ENCODE measurements at regions not wholly inside any gene's neighbourhood (a gene's known extent, or its start where the extent isn't known, plus 50 kb on each side); places are given as distances from the start of the nearest gene placed in this dataset.

- H3K27ac ChIP-seq (ENCODE audit: low read depth in 1 of 2, low read length in 2 of 2), result no peak overlapping the region
- no peak overlapping the region for H3K4me3 ChIP-seq (ENCODE audit: low read length in 2 of 2)
- ATAC-seq (ENCODE audit: low FRiP score), result no peak
- H3K36me3 ChIP-seq (ENCODE audit: control insufficient read depth in 1 of 2, insufficient read depth in 2 of 2, low read length in 1 of 2), result no peaks in the 10 kb centered on the region
- H3K4me1 ChIP-seq (ENCODE audit: control insufficient read depth in 1 of 2, insufficient read depth in 2 of 2, low read length in 2 of 2), result no peaks in the 10 kb centered on the region
- H3K27me3 ChIP-seq (ENCODE audit: control insufficient read depth in 1 of 2, insufficient read depth in 2 of 2, low read length in 1 of 2), result no peaks in the 10 kb centered on the region
- 59 to 60% methylated on average over 4 of the region's 4 CpGs for WGBS, 2 donors
- no peak for DNase-seq
- H3K9me3 ChIP-seq (ENCODE audit: control insufficient read depth, low read length), result no peaks in the 10 kb centered on the region
- intact Hi-C loops (cut with DNase I), result no loop called here
Measured at GRCh38 chr2:48912110-48912509, 156.6 kb upstream of the LHCGR start.

- DNase-seq, result no peak
- no peak overlapping the region for H3K27ac ChIP-seq (ENCODE audit: low read depth in 1 of 2, low read length in 2 of 2)
- no peaks in the 10 kb centered on the region for H3K4me1 ChIP-seq (ENCODE audit: control insufficient read depth in 1 of 2, insufficient read depth in 2 of 2, low read length in 2 of 2)
- H3K9me3 ChIP-seq (ENCODE audit: control insufficient read depth, low read length), result no peaks in the 10 kb centered on the region
- no peak for ATAC-seq (ENCODE audit: low FRiP score)
- H3K36me3 ChIP-seq (ENCODE audit: control insufficient read depth in 1 of 2, insufficient read depth in 2 of 2, low read length in 1 of 2), result no peaks in the 10 kb centered on the region
- no peak overlapping the region for H3K4me3 ChIP-seq (ENCODE audit: low read length in 2 of 2)
- intact Hi-C loops (cut with DNase I), result no loop called here
- H3K27me3 ChIP-seq (ENCODE audit: control insufficient read depth in 1 of 2, insufficient read depth in 2 of 2, low read length in 1 of 2), result no peaks in the 10 kb centered on the region
Measured at GRCh38 chr2:48910961-48911360, 155.4 kb upstream of the LHCGR start.

- no peaks in the 10 kb centered on the region for H3K27me3 ChIP-seq (ENCODE audit: control insufficient read depth in 1 of 2, insufficient read depth in 2 of 2, low read length in 1 of 2)
- ATAC-seq (ENCODE audit: low FRiP score) (no peak), DNase-seq (peak in 1 of 2 donors; percentile 49)
- H3K4me3 ChIP-seq (ENCODE audit: low read length in 2 of 2), result no peak overlapping the region
- intact Hi-C loops (cut with DNase I), result no loop called here
- H3K9me3 ChIP-seq (ENCODE audit: control insufficient read depth, low read length), result no peaks in the 10 kb centered on the region
- H3K27ac ChIP-seq (ENCODE audit: low read depth in 1 of 2, low read length in 2 of 2), result no peak overlapping the region
- no peaks in the 10 kb centered on the region for H3K36me3 ChIP-seq (ENCODE audit: control insufficient read depth in 1 of 2, insufficient read depth in 2 of 2, low read length in 1 of 2)
- 68 to 72% methylated on average over 3 of the region's 3 CpGs for WGBS, 2 donors
- H3K4me1 ChIP-seq (ENCODE audit: control insufficient read depth in 1 of 2, insufficient read depth in 2 of 2, low read length in 2 of 2), result no peaks in the 10 kb centered on the region
Measured at GRCh38 chr2:48906633-48907032, 151.1 kb upstream of the LHCGR start.

GRCh38 chr2:48905696-48906095, 150.2 kb upstream of the LHCGR start:
- Histone ChIP-seq H3K27ac (ENCODE audit: low read depth in 1 of 2, low read length in 2 of 2) (no peak overlapping the region), H3K4me1 (ENCODE audit: control insufficient read depth in 1 of 2, insufficient read depth in 2 of 2, low read length in 2 of 2) (no peaks in the 10 kb centered on the region)

GRCh38 chr2:48902521-48902920, 147.0 kb upstream of the LHCGR start:
- WGBS, 2 donors, result 84 to 85% methylated on average over 5 of the region's 5 CpGs
- Histone ChIP-seq H3K9me3 (ENCODE audit: control insufficient read depth, low read length) (no peaks in the 10 kb centered on the region), H3K36me3 (ENCODE audit: control insufficient read depth in 1 of 2, insufficient read depth in 2 of 2, low read length in 1 of 2) (no peaks in the 10 kb centered on the region), H3K4me3 (ENCODE audit: low read length in 2 of 2) (no peak overlapping the region), H3K27me3 (ENCODE audit: control insufficient read depth in 1 of 2, insufficient read depth in 2 of 2, low read length in 1 of 2) (no peaks in the 10 kb centered on the region), H3K4me1 (ENCODE audit: control insufficient read depth in 1 of 2, insufficient read depth in 2 of 2, low read length in 2 of 2) (no peaks in the 10 kb centered on the region), H3K27ac (ENCODE audit: low read depth in 1 of 2, low read length in 2 of 2) (no peak overlapping the region)
- ATAC-seq (ENCODE audit: low FRiP score) (no peak), DNase-seq (no peak)
- intact Hi-C loops (cut with DNase I), result no loop called here

More at GRCh38 chr2:48905696-48906095, 150.2 kb upstream of the LHCGR start:
- ATAC-seq (ENCODE audit: low FRiP score), result no peak
- no peaks in the 10 kb centered on the region for H3K27me3 ChIP-seq (ENCODE audit: control insufficient read depth in 1 of 2, insufficient read depth in 2 of 2, low read length in 1 of 2)
- no peak overlapping the region for H3K4me3 ChIP-seq (ENCODE audit: low read length in 2 of 2)
- intact Hi-C loops (cut with DNase I), result no loop called here
- WGBS, 2 donors, result 94% methylated on average over 10 of the region's 10 CpGs
- no peaks in the 10 kb centered on the region for H3K36me3 ChIP-seq (ENCODE audit: control insufficient read depth in 1 of 2, insufficient read depth in 2 of 2, low read length in 1 of 2)
- H3K9me3 ChIP-seq (ENCODE audit: control insufficient read depth, low read length), result no peaks in the 10 kb centered on the region
- DNase-seq, result peak in 1 of 2 donors; percentile 71

- Histone ChIP-seq H3K27me3 (ENCODE audit: control insufficient read depth in 1 of 2, insufficient read depth in 2 of 2, low read length in 1 of 2) (no peaks in the 10 kb centered on the region), H3K36me3 (ENCODE audit: control insufficient read depth in 1 of 2, insufficient read depth in 2 of 2, low read length in 1 of 2) (no peaks in the 10 kb centered on the region), H3K4me1 (ENCODE audit: control insufficient read depth in 1 of 2, insufficient read depth in 2 of 2, low read length in 2 of 2) (no peaks in the 10 kb centered on the region), H3K4me3 (ENCODE audit: low read length in 2 of 2) (no peak overlapping the region), H3K9me3 (ENCODE audit: control insufficient read depth, low read length) (no peaks in the 10 kb centered on the region), H3K27ac (ENCODE audit: low read depth in 1 of 2, low read length in 2 of 2) (no peak overlapping the region)
- ATAC-seq (ENCODE audit: low FRiP score) (no peak), DNase-seq (no peak)
- WGBS, 2 donors, result 82% methylated on average over 2 of the region's 2 CpGs
- intact Hi-C loops (cut with DNase I), result no loop called here
Measured at GRCh38 chr2:48901416-48901815, 145.9 kb upstream of the LHCGR start.

GRCh38 chr2:48901015-48901343, 145.5 kb upstream of the LHCGR start:
- ATAC-seq (ENCODE audit: low FRiP score) (no peak), DNase-seq (no peak)
- intact Hi-C loops (cut with DNase I), result no loop called here
- no peak overlapping the region for H3K27ac ChIP-seq (ENCODE audit: low read depth in 1 of 2, low read length in 2 of 2)
- WGBS, 2 donors, result 50 to 68% methylated on average over 1 of the region's 1 CpG
- H3K27me3 ChIP-seq (ENCODE audit: control insufficient read depth in 1 of 2, insufficient read depth in 2 of 2, low read length in 1 of 2), result peaks cover 0 to 1% of the 10 kb centered on the region in 2 donors
- no peaks in the 10 kb centered on the region for H3K4me1 ChIP-seq (ENCODE audit: control insufficient read depth in 1 of 2, insufficient read depth in 2 of 2, low read length in 2 of 2)
- no peak overlapping the region for H3K4me3 ChIP-seq (ENCODE audit: low read length in 2 of 2)
- no peaks in the 10 kb centered on the region for H3K9me3 ChIP-seq (ENCODE audit: control insufficient read depth, low read length)
- no peaks in the 10 kb centered on the region for H3K36me3 ChIP-seq (ENCODE audit: control insufficient read depth in 1 of 2, insufficient read depth in 2 of 2, low read length in 1 of 2)

- no peak overlapping the region for H3K27ac ChIP-seq (ENCODE audit: low read depth in 1 of 2, low read length in 2 of 2)
- no peaks in the 10 kb centered on the region for H3K9me3 ChIP-seq (ENCODE audit: control insufficient read depth, low read length)
- no peak overlapping the region for H3K4me3 ChIP-seq (ENCODE audit: low read length in 2 of 2)
- intact Hi-C loops (cut with DNase I), result no loop called here
- H3K27me3 ChIP-seq (ENCODE audit: control insufficient read depth in 1 of 2, insufficient read depth in 2 of 2, low read length in 1 of 2), result peaks cover 0 to 1% of the 10 kb centered on the region in 2 donors
- H3K36me3 ChIP-seq (ENCODE audit: control insufficient read depth in 1 of 2, insufficient read depth in 2 of 2, low read length in 1 of 2), result no peaks in the 10 kb centered on the region
- DNase-seq, result no peak
- H3K4me1 ChIP-seq (ENCODE audit: control insufficient read depth in 1 of 2, insufficient read depth in 2 of 2, low read length in 2 of 2), result no peaks in the 10 kb centered on the region
- WGBS, 2 donors, result 42 to 49% methylated on average over 2 of the region's 2 CpGs
- no peak for ATAC-seq (ENCODE audit: low FRiP score)
Measured at GRCh38 chr2:48900321-48901014, 144.9 kb upstream of the LHCGR start.

- Histone ChIP-seq H3K27ac (ENCODE audit: low read depth in 1 of 2, low read length in 2 of 2) (no peak overlapping the region), H3K4me1 (ENCODE audit: control insufficient read depth in 1 of 2, insufficient read depth in 2 of 2, low read length in 2 of 2) (no peaks in the 10 kb centered on the region), H3K4me3 (ENCODE audit: low read length in 2 of 2) (no peak overlapping the region), H3K9me3 (ENCODE audit: control insufficient read depth, low read length) (no peaks in the 10 kb centered on the region), H3K27me3 (ENCODE audit: control insufficient read depth in 1 of 2, insufficient read depth in 2 of 2, low read length in 1 of 2) (peaks cover 0 to 1% of the 10 kb centered on the region in 2 donors), H3K36me3 (ENCODE audit: control insufficient read depth in 1 of 2, insufficient read depth in 2 of 2, low read length in 1 of 2) (no peaks in the 10 kb centered on the region)
- ATAC-seq (ENCODE audit: low FRiP score), result no peak
- intact Hi-C loops (cut with DNase I), result no loop called here
- no peak for DNase-seq
Measured at GRCh38 chr2:48896870-48897269, 141.3 kb upstream of the LHCGR start.
